Astrocyte (in vitro differentiated cells and primary cell): ENCODE measurements at regions not wholly inside any gene's neighbourhood (a gene's known extent, or its start where the extent isn't known, plus 50 kb on each side); places are given as distances from the start of the nearest gene placed in this dataset.
A peak's percentile ranks its signal among the peaks of the same experiment; 100 is the strongest.

Experiments
- DNase-seq: peaks from one replicate; pipeline ENCODE4 v3.0.0-alpha.2; 2010; ENCODE audit warnings: low read depth
- FAIRE-seq: peaks from 2 replicates; lab custom pipeline; 2011; peaks lifted over from hg19 to GRCh38; lab: Jason Lieb, UNC
- H2AFZ ChIP-seq: 2 replicates; pipeline ENCODE4 v1.6.0; 2012; ENCODE audit warnings: low read depth, low read length, inconsistent platforms
- H3K27ac ChIP-seq: 2 replicates; pipeline ENCODE4 v1.5.1; 2011; ENCODE audit warnings: low read depth, low read length, inconsistent platforms
- H3K27me3 ChIP-seq: 2 replicates; pipeline ENCODE4 v1.6.0; 2011; ENCODE audit warnings: low read length, inconsistent platforms; ENCODE audit not compliant: insufficient read depth
- H3K36me3 ChIP-seq: 2 replicates; pipeline ENCODE4 v1.5.1; 2011; ENCODE audit warnings: low read length, inconsistent platforms; ENCODE audit not compliant: insufficient read depth
- H3K4me1 ChIP-seq: 2 replicates; pipeline ENCODE4 v1.5.1; 2011; ENCODE audit warnings: low read length, inconsistent platforms; ENCODE audit not compliant: insufficient read depth
- H3K4me2 ChIP-seq: 2 replicates; pipeline ENCODE4 v1.6.0; 2012; ENCODE audit warnings: low read length, inconsistent platforms
- H3K4me3 ChIP-seq: 2 replicates; pipeline ENCODE4 v1.5.1; 2011; ENCODE audit warnings: low read depth, mild to moderate bottlenecking, low read length, inconsistent platforms; ENCODE audit not compliant: insufficient read depth
- H3K79me2 ChIP-seq: 2 replicates; pipeline ENCODE4 v1.6.0; 2012; ENCODE audit warnings: mild to moderate bottlenecking, low read length, inconsistent platforms; ENCODE audit not compliant: insufficient read depth
- H3K9ac ChIP-seq: 2 replicates; pipeline ENCODE4 v1.6.0; 2012; ENCODE audit warnings: mild to moderate bottlenecking, low read length, inconsistent platforms
- H3K9me3 ChIP-seq: 2 replicates; pipeline ENCODE4 v1.5.1; 2012; ENCODE audit warnings: low read depth, mild to moderate bottlenecking, low read length, inconsistent platforms; ENCODE audit not compliant: insufficient read depth
- H4K20me1 ChIP-seq: 2 replicates; pipeline ENCODE4 v1.6.0; 2012; ENCODE audit warnings: low read length, inconsistent platforms; ENCODE audit not compliant: insufficient read depth
- H3K27ac Mint-ChIP-seq: one replicate; pipeline ENCODE4 v1.8.0; 2021; ENCODE audit warnings: mild to moderate bottlenecking, mixed read lengths; ENCODE audit not compliant: unreplicated experiment
- H3K27me3 Mint-ChIP-seq: one replicate; pipeline ENCODE4 v1.8.0; 2021; ENCODE audit warnings: low read depth, mixed read lengths; ENCODE audit not compliant: unreplicated experiment
- H3K36me3 Mint-ChIP-seq: one replicate; pipeline ENCODE4 v1.8.0; 2021; ENCODE audit warnings: low read depth, mixed read lengths; ENCODE audit not compliant: unreplicated experiment
- H3K4me1 Mint-ChIP-seq: one replicate; pipeline ENCODE4 v1.8.0; 2021; ENCODE audit warnings: low read depth, mixed read lengths; ENCODE audit not compliant: unreplicated experiment
- H3K4me3 Mint-ChIP-seq: one replicate; pipeline ENCODE4 v1.8.0; 2021; ENCODE audit warnings: mild to moderate bottlenecking, moderate library complexity, mixed read lengths; ENCODE audit not compliant: unreplicated experiment
- H3K9me3 Mint-ChIP-seq: one replicate; pipeline ENCODE4 v1.8.0; 2021; ENCODE audit warnings: mild to moderate bottlenecking, mixed read lengths; ENCODE audit not compliant: unreplicated experiment
- CTCF ChIP-seq: IDR thresholded peaks from 2 replicates; pipeline ENCODE4 v1.5.1; 2011; ENCODE audit warnings: low read depth, mild to moderate bottlenecking, inconsistent platforms, low read length, moderate library complexity; ENCODE audit not compliant: insufficient read depth
- EZH2 ChIP-seq: IDR thresholded peaks from 2 replicates; pipeline ENCODE4 v1.6.1; 2012; ENCODE audit warnings: mild to moderate bottlenecking, low read length, inconsistent platforms; ENCODE audit not compliant: insufficient read depth

DNA sequence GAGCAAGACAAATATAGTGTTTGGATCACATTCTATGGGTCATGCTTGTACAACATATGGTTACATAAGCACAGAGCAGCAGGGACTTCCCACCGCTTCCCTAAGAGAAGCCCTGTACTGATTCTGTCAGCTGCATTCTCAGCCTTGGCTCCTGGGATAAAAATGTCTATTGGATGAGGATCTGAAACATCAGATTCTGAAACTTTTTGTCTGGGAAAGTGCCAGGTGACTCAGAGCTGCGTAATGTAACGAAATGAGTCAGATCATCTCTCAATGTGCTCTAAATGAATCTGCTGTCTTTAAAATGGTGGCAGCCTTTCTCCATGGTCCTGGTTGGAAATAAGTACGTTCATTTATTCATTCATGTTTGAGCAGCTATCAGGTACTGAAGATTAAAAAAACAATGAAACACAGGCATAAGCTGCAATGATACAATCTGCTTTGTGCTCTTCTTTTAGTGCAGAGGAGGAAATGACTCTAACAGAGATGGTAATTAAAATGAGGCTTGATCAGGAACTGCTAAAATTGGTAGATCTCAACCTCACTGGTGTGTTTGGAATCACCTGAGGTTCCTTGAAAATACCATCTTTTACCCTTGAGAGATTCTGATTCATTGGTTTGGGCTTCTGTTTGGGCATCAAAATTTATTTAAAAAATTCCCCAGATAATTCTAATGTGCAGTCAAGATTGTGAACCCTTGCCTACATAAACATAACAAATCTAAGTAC lies 99.1 kb upstream of the NAP1L1 start:
- H3K27ac ChIP-seq: peak overlapping the region; percentile 67
- TF ChIP-seq EZH2: no peak
- TF ChIP-seq CTCF: no peak
- H3K4me3 ChIP-seq: no peak overlapping the region
- no peaks in the 10 kb centered on the region for H3K79me2 ChIP-seq
- Mint-ChIP-seq H3K4me1 (peaks cover 14% of the 10 kb centered on the region), H3K4me3 (no peak overlapping the region), H3K27me3 (no peaks in the 10 kb centered on the region), H3K27ac (peak overlapping the region; percentile 59), H3K36me3 (no peaks in the 10 kb centered on the region), H3K9me3 (peaks cover 7% of the 10 kb centered on the region)
- H3K9me3 ChIP-seq: no peaks in the 10 kb centered on the region
- H2AFZ ChIP-seq: peak overlapping the region; percentile 48
- FAIRE-seq (peak; percentile 91), DNase-seq (peak; percentile 96)
- H4K20me1 ChIP-seq: no peaks in the 10 kb centered on the region
- no peaks in the 10 kb centered on the region for H3K36me3 ChIP-seq
- peak overlapping the region; percentile 68 for H3K4me2 ChIP-seq
- no peaks in the 10 kb centered on the region for H3K27me3 ChIP-seq
- H3K4me1 ChIP-seq: peaks cover 18% of the 10 kb centered on the region
- H3K9ac ChIP-seq: peak overlapping the region; percentile 6

DNA sequence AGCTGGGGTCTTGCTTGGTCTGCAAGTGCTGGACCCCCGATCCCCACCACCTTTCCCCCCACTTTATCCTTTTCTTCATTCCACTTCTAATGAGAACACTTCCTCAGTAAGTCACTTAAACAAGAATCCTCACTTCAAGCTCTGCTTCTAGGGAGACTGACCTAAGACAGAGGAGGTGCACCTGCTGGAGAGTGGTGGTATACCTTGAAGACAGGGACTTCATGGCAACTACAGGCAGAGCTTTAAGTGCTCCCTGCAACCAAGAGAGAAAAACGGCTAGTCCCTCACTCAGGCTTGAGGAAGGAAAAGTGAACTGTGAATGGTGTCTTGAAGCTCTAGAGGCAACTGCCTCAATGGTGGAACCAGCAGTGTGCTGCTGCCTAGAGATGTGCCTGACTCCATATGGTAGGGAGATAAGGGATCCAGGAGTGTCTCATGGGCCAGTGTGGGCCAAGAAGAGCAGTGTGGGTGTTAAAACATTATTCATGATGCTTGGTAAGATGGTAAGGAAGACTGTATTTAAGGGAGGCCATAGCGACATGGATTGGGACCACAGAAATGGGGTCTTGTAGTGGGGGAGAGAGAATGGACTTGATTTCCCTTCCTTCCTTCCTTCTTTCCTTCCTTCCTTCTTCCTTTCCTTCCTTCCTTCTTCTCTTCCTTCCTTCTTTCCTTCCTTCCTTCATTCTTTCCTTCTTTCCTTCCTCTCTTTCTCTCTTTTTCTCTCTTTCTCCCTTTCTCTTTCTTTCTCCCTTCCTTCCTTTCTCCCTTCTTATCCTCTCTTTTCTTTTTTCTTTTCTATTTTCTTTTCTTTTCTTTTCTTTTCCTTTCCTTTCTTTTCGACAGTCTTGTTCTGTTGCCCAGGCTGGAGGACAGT lies 96.2 kb upstream of the NAP1L1 start:
- Histone ChIP-seq H3K4me3 (no peak overlapping the region), H3K4me2 (no peak overlapping the region), H2AFZ (no peak overlapping the region), H4K20me1 (no peaks in the 10 kb centered on the region), H3K27ac (no peak overlapping the region), H3K4me1 (peaks cover 12% of the 10 kb centered on the region), H3K27me3 (no peaks in the 10 kb centered on the region), H3K79me2 (no peaks in the 10 kb centered on the region), H3K9me3 (no peaks in the 10 kb centered on the region), H3K9ac (no peak overlapping the region), H3K36me3 (no peaks in the 10 kb centered on the region)
- Mint-ChIP-seq H3K4me1 (peaks cover 14% of the 10 kb centered on the region), H3K9me3 (peaks cover 7% of the 10 kb centered on the region), H3K36me3 (no peaks in the 10 kb centered on the region), H3K4me3 (no peak overlapping the region), H3K27ac (no peak overlapping the region), H3K27me3 (no peaks in the 10 kb centered on the region)
- FAIRE-seq: no peak
- TF ChIP-seq CTCF (no peak), EZH2 (no peak)
- DNase-seq: no peak
